ENCODE measurements at regions not wholly inside any gene's neighbourhood (a gene's known extent, or its start where the extent isn't known, plus 50 kb on each side); places are given as distances from the start of the nearest gene placed in this dataset.

- H3K79me2 ChIP-seq (ENCODE audit: control insufficient read depth, insufficient read depth, low read length): no peaks in the 10 kb centered on the region
- in situ Hi-C loops (cut with MboI): no loop called here
- FAIRE-seq (no peak), DNase-seq (ENCODE audit: low read depth, low spot score) (no peak), ATAC-seq (no peak)
- H3K36me3 ChIP-seq (ENCODE audit: control insufficient read depth in 2 of 2, insufficient read depth in 2 of 2, low read length in 1 of 2): no peaks in the 10 kb centered on the region
- no peak overlapping the region for H3K9ac ChIP-seq (ENCODE audit: control insufficient read depth, insufficient read depth, low read length)
- RAD21 ChIA-PET (ENCODE audit: unreplicated experiment): no interaction called here
- no peak for TF ChIP-seq EGR1 (IDR thresholded peaks at IDR 0.05; ENCODE audit: borderline replicate concordance in 1 of 2, low read depth in 2 of 2, low read length in 2 of 2)
- TF ChIP-seq ZNF592 (IDR thresholded peaks at IDR 0.05): no peak
- no peak for TF ChIP-seq SP1 (IDR thresholded peaks at IDR 0.05; ENCODE audit: low read depth, low read length)
- no peak for TF ChIP-seq NR2C1 (IDR thresholded peaks at IDR 0.05)
- no peak for TF ChIP-seq LARP7 (IDR thresholded peaks at IDR 0.05)
- TF ChIP-seq ZNF622 (IDR thresholded peaks at IDR 0.05): no peak
- no peak for TF ChIP-seq RUNX3 (IDR thresholded peaks at IDR 0.05; ENCODE audit: low read length)
- TF ChIP-seq PML (IDR thresholded peaks at IDR 0.05; ENCODE audit: low read length): no peak
- no peak for TF ChIP-seq RELB (IDR thresholded peaks at IDR 0.05; ENCODE audit: low read depth)
- TF ChIP-seq ZBTB33 (IDR thresholded peaks at IDR 0.05): no peak
- TF ChIP-seq NFYB (IDR thresholded peaks at IDR 0.05; ENCODE audit: insufficient read depth, low read depth, low read length): no peak
- SMC1A ChIA-PET (ENCODE audit: uncharacterized antibody, unreplicated experiment): no interaction called here
- no peak overlapping the region for H3K4me3 ChIP-seq
- no peak overlapping the region for H2AFZ ChIP-seq (ENCODE audit: control insufficient read depth, low read depth, low read length)
- 39% methylated on average over 7 of the region's 7 CpGs for WGBS (ENCODE audit: insufficient coverage, insufficient replicate concordance, low lambda C conversion rate, missing lambda C conversion rate)
- intact Hi-C loops (cut with micrococcal nuclease; ENCODE audit: unreplicated experiment): no loop called here
- POLR2A ChIA-PET: no interaction called here
- no peaks in the 10 kb centered on the region for H3K4me1 ChIP-seq (ENCODE audit: control insufficient read depth, insufficient read depth, low read length)
- CTCF ChIA-PET: no interaction called here
- H3K9me3 ChIP-seq (replicated peaks; ENCODE audit: control insufficient read depth, insufficient read depth, low read length): no peaks in the 10 kb centered on the region
- no peaks in the 10 kb centered on the region for H3K27me3 ChIP-seq (replicated peaks in 1 of 2; ENCODE audit: control insufficient read depth in 2 of 2, insufficient read depth in 2 of 2, low read length in 1 of 2)
- no peaks in the 10 kb centered on the region for H4K20me1 ChIP-seq (ENCODE audit: control insufficient read depth, insufficient read depth)
- no peak overlapping the region for H3K4me2 ChIP-seq (ENCODE audit: control insufficient read depth, insufficient read depth)
- BruUV-seq (replicated peaks): no TSS peak
- H3K27ac ChIP-seq (ENCODE audit: control insufficient read depth, insufficient read depth): no peak overlapping the region
Measured at GRCh38 chr7:110105307-110105706, 985.6 kb upstream of the LRRN3 start.
